Spleen (tissue), 11 donors: ENCODE measurements at regions not wholly inside any gene's neighbourhood (a gene's known extent, or its start where the extent isn't known, plus 50 kb on each side); places are given as distances from the start of the nearest gene placed in this dataset.

Source experiments
- DNase-seq: peaks from one replicate; pipeline ENCODE4 v3.0.0-alpha.2; 2020
- H3K27ac ChIP-seq, 8 donors: fragments of 200-600 bp; sonication (generic) in 7 of 8; 1 replicate in 4 of 8; 2 replicates in 4 of 8; pipeline versions ENCODE4 v1.5.0 to v1.8.0; 2016 to 2021; ENCODE audit warnings: inconsistent platforms in 4 of 8, mild to moderate bottlenecking in 4 of 8, moderate library complexity in 1 of 8
- H3K27me3 ChIP-seq, 7 donors: fragments of 200-600 bp; sonication (generic) in 6 of 7; replicated peaks in 1 of 7; 1 replicate in 4 of 7; 2 replicates in 3 of 7; pipeline versions ENCODE4 v1.5.0 to v1.8.0; 2016 to 2021; ENCODE audit warnings: inconsistent platforms in 3 of 7, mild to moderate bottlenecking in 1 of 7
- H3K36me3 ChIP-seq, 6 donors: fragments of 200-600 bp; sonication (generic) in 5 of 6; 1 replicate in 4 of 6; 2 replicates in 2 of 6; pipeline versions ENCODE4 v1.5.0 to v1.8.0; 2016 to 2021; ENCODE audit warnings: inconsistent platforms in 2 of 6
- H3K4me1 ChIP-seq, 6 donors: fragments of 200-600 bp; sonication (generic) in 5 of 6; 1 replicate in 3 of 6; 2 replicates in 3 of 6; pipeline versions ENCODE4 v1.5.0 to v1.8.0; 2016 to 2021; ENCODE audit warnings: inconsistent platforms in 3 of 6
- H3K4me3 ChIP-seq, 8 donors: fragments of 200-600 bp; sonication (generic) in 7 of 8; 1 replicate in 4 of 8; 2 replicates in 4 of 8; pipeline versions ENCODE4 v1.5.0 to v1.8.0; 2016 to 2021; ENCODE audit warnings: inconsistent platforms in 4 of 8, mild to moderate bottlenecking in 4 of 8, moderate library complexity in 2 of 8
- H3K9me3 ChIP-seq, 8 donors: fragments of 200-600 bp; sonication (generic) in 7 of 8; 1 replicate in 4 of 8; 2 replicates in 4 of 8; pipeline versions ENCODE4 v1.5.0 to v1.8.0; 2016 to 2021; ENCODE audit warnings: inconsistent platforms in 4 of 8
- CTCF ChIP-seq, 11 experiments: fragments of 200-600 bp in 7 of 11; fragments of 450-650 bp in 4 of 11; sonication (generic) in 4 of 11; IDR thresholded peaks in 8 of 11; conservative IDR thresholded peaks in 3 of 11; 1 replicate in 7 of 11; 2 replicates in 4 of 11; pipeline versions ENCODE4 v1.4.0 to v1.8.0; 2016 to 2021; ENCODE audit warnings: antibody characterized with exemption in 11 of 11, inconsistent platforms in 4 of 11, mild to moderate bottlenecking in 1 of 11
- POLR2A ChIP-seq, 3 donors: fragments of 450-650 bp; IDR thresholded peaks; one replicate each; pipeline ENCODE4 v1.5.1; 2017; ENCODE audit warnings: antibody characterized with exemption in 3 of 3, mild to moderate bottlenecking in 1 of 3
- POLR2AphosphoS5 ChIP-seq, 3 donors: sonication (generic); formaldehyde crosslinking; IDR thresholded peaks; one replicate each; pipeline ENCODE4 v1.5.1; 2017; ENCODE audit warnings: antibody characterized with exemption in 3 of 3
- WGBS, 5 donors: extraction: QIAGEN DNeasy Blood & Tissue Kit in 3 of 5; methylation state at CpG; one replicate each; pipeline versions ENCODE4 v1.1.5 to v1.1.7; 2013 to 2018; 5-methylcytosine and 5-hydroxymethylcytosine counted together
- intact Hi-C: fragments of 100-400 bp; cut with DNase I; formaldehyde crosslinking; loops from one replicate; pipeline ENCODE4 v1.15.0; 2023; ENCODE audit warnings: low total_unique reads
- donor health status: healthy with polysubstance abuse.
- donor health status: DM: no; HTN: no; CAD: no; lungs with moderate emphysema.
- donor health status: DM: no; HTN: no; CAD: no.
- donor health status: Bipolar disorder and iron deficiency.
- donor health status: healthy.
- donor health status: DM: no; HTN: no; CAD: no.
- donor health status: DM: yes; HTN: yes; CAD: no.

DNA sequence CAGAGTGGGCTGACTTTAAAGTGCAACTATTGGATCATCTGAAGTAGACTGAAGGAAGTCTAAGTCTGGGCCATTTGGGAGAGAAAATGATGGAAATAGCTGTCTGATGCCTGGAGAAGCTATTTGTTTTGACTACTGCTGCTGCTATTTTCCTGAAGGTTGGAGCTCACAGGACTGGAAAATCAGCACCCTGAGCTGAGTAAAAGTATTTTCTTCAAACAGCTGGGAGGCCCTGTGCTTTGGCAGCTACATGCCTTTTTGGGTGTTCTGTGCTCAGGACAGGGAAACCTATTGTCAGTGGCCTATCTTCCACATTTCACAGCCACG lies 302.6 kb downstream of the ENC1 start:
- Histone ChIP-seq H3K27ac (no peak overlapping the region), H3K27me3 (peaks cover 0 to 5% (median 0%) of the 10 kb centered on the region in 7 donors), H3K36me3 (no peaks in the 10 kb centered on the region), H3K4me1 (no peaks in the 10 kb centered on the region), H3K9me3 (no peaks in the 10 kb centered on the region), H3K4me3 (no peak overlapping the region)
- no peak for DNase-seq
- intact Hi-C loops = no loop called here
- TF ChIP-seq POLR2A (IDR thresholded peaks at IDR 0.05) (no peak), CTCF (IDR thresholded peaks at IDR 0.05 in 8 of 11, conservative IDR thresholded peaks at IDR 0.05 in 3 of 11) (no peak), POLR2AphosphoS5 (IDR thresholded peaks at IDR 0.05) (no peak)
- 92 to 100% (median 97%) methylated on average over 1 of the region's 1 CpG for WGBS, 5 donors

DNA sequence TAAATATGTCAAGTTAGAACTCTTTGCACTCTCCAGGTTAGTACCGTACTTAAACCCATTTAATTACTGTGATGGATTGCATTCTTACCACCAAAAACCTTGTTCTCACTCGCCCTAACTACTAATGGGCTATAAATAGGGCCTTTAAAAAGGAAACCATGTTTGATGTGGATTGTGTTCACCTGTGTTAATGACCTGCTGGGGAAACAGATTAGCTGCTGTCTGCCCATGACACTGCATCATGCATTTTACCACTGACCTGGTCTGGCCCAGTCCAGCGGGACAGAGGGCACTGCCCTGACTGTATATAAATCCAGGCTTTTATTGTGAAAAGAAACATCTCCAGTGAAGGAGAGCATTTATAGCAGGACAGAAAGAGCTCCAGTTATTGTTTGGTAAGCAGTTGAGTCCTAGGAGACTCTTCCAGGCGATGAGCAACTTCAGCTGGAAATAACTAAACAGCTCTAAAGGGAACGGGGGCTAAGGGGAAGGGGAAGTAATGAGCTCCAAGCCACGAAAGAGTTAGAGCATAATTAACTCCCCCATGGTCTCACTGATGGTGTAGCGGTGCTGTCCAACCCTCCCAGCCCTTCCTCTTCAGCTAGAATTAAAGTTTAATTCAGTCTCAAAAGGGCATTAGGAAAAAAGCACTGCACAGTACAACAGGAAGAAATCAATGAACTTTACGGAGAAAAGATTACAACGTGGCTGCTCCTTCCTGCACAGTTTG lies 303.1 kb downstream of the ENC1 start:
- no peaks in the 10 kb centered on the region for H3K4me1 ChIP-seq
- no peak for TF ChIP-seq CTCF (IDR thresholded peaks at IDR 0.05 in 8 of 11, conservative IDR thresholded peaks at IDR 0.05 in 3 of 11)
- no peak for TF ChIP-seq POLR2AphosphoS5 (IDR thresholded peaks at IDR 0.05)
- TF ChIP-seq POLR2A (IDR thresholded peaks at IDR 0.05) = no peak
- no peak overlapping the region for H3K27ac ChIP-seq
- no peaks in the 10 kb centered on the region for H3K36me3 ChIP-seq
- no peak for DNase-seq
- no peak overlapping the region for H3K4me3 ChIP-seq
- WGBS, 5 donors = 48 to 62% (median 54%) methylated on average over 9 of the region's 9 CpGs
- peaks cover 0 to 5% (median 0%) of the 10 kb centered on the region in 7 donors for H3K27me3 ChIP-seq
- no peaks in the 10 kb centered on the region for H3K9me3 ChIP-seq
- intact Hi-C loops = no loop called here

GRCh38 chr5:74336297-74336696 lies 304.2 kb downstream of the ENC1 start:
- no peaks in the 10 kb centered on the region for H3K36me3 ChIP-seq
- H3K4me1 ChIP-seq = no peaks in the 10 kb centered on the region
- H3K9me3 ChIP-seq = no peaks in the 10 kb centered on the region
- no peak overlapping the region for H3K4me3 ChIP-seq
- H3K27me3 ChIP-seq = peaks cover 0 to 5% (median 0%) of the 10 kb centered on the region in 7 donors
- no peak overlapping the region for H3K27ac ChIP-seq
- TF ChIP-seq CTCF (IDR thresholded peaks at IDR 0.05 in 8 of 11, conservative IDR thresholded peaks at IDR 0.05 in 3 of 11) (no peak), POLR2AphosphoS5 (IDR thresholded peaks at IDR 0.05) (no peak), POLR2A (IDR thresholded peaks at IDR 0.05) (no peak)
- 84 to 95% (median 89%) methylated on average over 7 of the region's 7 CpGs for WGBS, 5 donors
- intact Hi-C loops = no loop called here
- DNase-seq = no peak

GRCh38 chr5:74334762-74335384 lies 305.7 kb downstream of the ENC1 start:
- Histone ChIP-seq H3K27ac (no peak overlapping the region), H3K27me3 (peaks cover 0 to 5% (median 0%) of the 10 kb centered on the region in 7 donors), H3K4me3 (no peak overlapping the region), H3K4me1 (no peaks in the 10 kb centered on the region), H3K36me3 (no peaks in the 10 kb centered on the region), H3K9me3 (no peaks in the 10 kb centered on the region)
- no peak for TF ChIP-seq CTCF (IDR thresholded peaks at IDR 0.05 in 8 of 11, conservative IDR thresholded peaks at IDR 0.05 in 3 of 11)
- TF ChIP-seq POLR2A (IDR thresholded peaks at IDR 0.05) = no peak
- TF ChIP-seq POLR2AphosphoS5 (IDR thresholded peaks at IDR 0.05) = no peak
- 52 to 66% (median 55%) methylated on average over 5 of the region's 5 CpGs for WGBS, 5 donors
- no peak for DNase-seq
- intact Hi-C loops = no loop called here
